ENCODE measurements at regions not wholly inside any gene's neighbourhood (a gene's known extent, or its start where the extent isn't known, plus 50 kb on each side); places are given as distances from the start of the nearest gene placed in this dataset.
"Not testable (repeated sequence)": the region's sequence is repeated elsewhere in the genome, so short reads cannot be mapped to it uniquely, and the experiment has no call there.

DNA sequence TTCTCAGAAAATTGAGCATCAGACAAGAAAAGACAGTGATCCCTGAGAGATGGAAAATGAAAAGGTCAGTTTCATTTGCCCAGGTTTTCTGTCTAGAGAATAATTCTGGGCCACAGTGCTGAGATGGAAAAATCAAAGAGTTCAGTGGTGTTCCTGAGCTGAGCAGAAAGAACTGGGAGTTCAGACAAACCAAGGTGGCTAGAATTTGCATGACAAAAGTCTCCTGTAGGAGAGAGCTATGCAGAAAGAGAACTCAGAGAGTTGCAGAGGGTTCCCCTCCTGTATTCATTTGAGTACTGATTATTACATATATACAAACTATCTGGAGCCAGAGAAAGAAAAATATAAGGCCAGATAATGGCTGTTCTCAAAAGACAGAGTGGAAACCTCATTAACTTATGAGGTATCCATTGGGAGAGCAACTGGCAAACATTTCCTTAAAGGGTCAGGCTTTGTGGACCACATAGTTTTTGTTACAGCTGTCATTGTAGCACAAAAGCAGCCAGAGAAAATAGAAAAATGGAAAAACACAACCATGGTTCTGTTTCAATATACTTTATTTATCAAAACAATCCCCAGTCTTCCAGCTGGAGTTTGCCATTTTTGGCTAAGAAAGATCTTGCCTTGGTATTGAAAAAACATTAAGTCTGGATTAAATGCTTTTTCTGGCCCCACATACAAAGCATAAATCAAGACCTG lies 1004.1 kb downstream of the TBL1XR1 start:
- DNase-seq (ENCODE audit: low spot score), result no peak

DNA sequence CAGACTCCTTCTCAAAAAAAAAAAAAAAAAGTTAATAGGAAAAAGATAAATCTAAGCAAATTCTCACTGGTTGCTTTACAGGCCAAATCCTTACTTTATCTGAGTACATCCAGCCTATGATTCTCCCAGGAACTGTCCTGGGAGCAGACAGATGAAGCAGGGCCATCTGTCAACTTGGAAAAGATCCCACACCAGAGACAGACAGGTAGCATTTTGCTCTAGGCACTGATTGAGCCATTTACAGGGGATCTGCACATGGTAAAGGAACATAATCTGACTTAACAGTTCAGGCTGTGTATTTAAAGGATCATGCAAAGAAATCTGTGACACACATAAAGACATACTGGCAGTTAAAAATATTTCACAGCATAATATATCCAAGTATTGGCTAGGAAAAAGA lies 1006.5 kb downstream of the TBL1XR1 start:
- DNase-seq (ENCODE audit: low spot score), result no peak

DNA sequence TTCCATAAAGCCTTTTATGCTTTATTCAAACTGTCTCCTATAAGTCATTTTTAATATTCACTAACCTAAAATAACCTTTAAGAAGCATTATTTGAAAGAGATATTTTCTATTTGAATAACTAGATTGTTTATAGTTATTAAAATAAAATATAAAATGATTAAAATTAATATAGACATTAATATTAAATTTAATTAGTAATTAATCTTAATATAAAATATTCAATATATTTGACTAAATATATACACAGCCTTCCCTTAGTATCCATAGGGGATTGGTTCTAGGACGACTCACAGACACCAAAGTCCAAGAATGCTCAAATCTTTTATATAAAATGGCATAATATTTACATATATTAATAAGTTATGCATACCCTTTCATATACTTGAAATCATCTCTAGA lies 1014.1 kb downstream of the TBL1XR1 start:
- DNase-seq (ENCODE audit: low spot score), result no peak

DNA sequence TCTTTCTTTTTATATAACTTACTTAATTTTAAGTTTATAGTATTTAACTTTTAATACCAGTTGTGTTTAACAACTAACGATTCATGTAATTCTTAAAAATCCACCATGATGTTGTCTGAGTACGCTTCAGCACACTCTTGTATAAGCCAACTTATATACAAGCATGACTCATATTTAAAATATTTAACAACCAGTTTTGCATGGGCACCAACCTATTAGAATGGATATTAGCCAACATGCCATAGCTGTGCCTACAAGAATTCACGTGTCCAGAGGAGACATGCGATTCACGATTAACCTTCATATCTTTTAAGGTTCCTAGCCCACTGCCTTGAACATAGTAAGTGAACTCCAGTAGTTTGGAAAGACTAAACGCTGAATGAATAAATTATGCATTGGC lies 1023.2 kb downstream of the TBL1XR1 start:
- DNase-seq (ENCODE audit: low spot score), result no peak

DNA sequence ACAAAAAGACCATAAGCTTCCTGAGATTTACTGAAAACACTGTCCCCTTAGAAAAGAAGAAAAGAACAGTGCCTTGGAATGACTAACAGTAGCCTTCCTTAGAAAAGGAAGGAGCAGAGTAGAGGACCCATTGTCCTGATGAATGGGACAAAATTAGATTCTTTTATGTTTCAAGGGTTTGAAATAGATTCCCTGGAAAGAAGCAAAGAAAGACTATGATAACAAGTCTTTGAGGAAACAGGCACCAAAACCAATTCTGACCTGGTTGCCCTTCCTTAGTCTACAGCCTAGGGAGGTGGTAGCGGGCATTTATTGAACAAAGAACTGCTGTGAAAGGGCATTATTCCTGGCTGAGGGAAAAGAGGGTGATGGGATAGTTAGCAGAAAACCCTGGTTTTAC lies 1024.8 kb downstream of the TBL1XR1 start:
- no peak for DNase-seq (ENCODE audit: low spot score)

DNA sequence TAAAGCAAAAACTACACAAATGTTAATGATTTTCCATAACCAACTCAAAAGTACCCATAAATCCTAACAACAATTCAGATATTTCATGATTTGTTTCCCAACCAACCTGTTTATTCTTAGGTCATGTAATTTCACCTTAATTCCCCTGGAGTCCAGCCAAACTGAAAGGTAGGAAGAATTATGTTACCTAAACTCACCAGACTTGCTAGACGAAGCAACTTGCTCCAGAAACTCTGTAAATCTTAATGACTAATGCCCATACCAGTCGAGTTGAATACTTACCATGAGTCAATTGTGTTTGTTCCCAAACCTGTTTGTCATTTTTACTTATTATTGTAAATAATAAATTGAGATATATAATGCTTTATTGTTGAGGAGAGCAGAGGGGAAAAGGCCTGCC lies 1030.0 kb downstream of the TBL1XR1 start:
- peak; percentile 48 for DNase-seq (ENCODE audit: low spot score)

DNA sequence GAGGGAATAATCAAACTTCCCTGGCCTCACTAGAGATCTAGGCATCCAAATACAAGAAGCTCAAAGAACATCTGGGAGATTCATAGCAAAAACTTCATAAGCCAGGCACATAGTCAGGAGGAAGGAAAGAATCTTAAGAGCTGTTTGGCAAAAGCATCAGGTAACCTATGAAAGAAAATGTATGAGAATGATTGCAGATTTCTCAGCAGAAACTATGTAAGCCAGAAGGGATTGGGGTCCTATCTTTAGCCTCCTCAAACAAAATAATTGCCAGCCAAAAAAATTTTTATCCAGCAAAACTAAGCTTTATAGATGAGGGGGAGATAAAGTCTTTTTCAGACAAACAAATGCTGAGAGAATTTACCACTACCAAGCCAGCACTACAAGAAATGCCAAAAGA lies 1036.3 kb downstream of the TBL1XR1 start:
- DNase-seq (ENCODE audit: low spot score), result no peak

DNA sequence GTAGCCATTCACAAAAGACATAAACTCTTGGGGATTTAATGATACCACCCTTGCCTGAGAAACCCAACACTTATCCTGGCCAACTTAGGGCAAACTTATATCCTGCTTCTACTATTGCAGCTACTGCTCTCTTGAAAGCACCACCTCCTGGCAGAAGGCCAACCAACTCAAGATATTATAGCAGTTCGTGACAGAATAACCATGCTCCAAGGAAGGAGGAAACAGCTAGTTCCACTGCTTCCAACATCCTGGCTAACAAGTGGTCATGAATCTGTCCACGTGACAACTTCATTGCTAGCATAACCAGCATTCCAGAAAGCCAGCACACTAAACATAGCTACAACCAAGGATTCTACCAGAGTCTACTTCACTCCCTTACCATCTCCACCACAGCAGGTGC lies 1037.5 kb downstream of the TBL1XR1 start:
- no peak for DNase-seq (ENCODE audit: low spot score)

DNA sequence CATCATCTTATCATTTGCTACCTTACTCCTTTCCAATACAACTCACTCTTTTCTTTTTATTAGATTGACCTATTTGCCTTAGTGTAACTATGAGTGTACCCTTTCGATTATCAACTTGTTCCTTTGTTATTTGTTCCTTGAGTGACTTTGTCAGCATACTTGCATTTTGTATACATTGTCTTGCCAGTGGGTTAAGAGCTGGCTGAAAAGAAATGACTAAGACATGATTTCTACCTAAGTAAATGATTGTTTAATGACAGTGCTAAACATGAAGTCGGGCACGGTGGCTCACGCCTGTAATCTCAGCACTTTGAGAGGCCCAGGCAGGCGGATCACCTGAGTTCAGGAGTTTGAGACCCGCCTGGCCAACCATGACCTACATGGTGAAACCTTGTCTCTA lies 1042.3 kb downstream of the TBL1XR1 start:
- DNase-seq (ENCODE audit: low spot score), result no peak

DNA sequence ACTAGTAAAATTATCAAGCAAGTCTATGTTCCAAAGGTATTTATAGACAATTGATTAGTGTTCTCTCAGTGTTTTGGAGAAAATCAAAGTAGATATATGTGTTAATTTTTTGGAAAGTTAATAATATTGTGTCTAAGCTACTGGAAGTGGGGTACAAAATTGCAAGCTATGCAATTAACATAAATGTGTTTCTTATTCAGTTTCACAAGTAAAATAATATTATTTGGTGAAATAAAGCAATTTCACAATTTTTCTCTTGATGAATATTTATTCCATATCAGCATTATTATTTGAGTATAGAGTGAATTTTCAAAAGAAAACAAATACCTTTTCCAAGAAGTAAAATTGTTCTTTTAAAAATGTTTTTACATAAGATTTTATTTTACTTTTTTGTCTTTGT lies 1047.7 kb downstream of the TBL1XR1 start:
- DNase-seq (ENCODE audit: low spot score), result no peak

DNA sequence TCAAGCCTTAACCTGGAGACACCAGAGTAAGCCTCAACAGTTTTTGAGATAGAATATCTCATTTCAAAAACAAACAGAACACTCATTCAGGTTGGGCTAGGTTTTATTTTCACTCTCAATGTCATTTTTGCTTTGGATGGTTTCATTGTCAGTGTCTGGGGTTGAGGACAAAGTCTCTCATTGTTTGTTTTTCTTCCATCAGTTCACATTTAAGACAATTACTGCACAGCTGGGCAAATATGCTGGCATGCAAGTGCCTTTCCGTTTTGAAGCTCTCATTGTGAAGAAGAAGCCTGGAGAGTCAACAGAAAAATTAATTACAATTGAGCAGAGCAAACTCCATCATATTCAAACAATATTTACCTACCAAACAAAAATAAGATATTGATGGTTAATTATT lies 1050.0 kb downstream of the TBL1XR1 start:
- no peak for DNase-seq (ENCODE audit: low spot score)

DNA sequence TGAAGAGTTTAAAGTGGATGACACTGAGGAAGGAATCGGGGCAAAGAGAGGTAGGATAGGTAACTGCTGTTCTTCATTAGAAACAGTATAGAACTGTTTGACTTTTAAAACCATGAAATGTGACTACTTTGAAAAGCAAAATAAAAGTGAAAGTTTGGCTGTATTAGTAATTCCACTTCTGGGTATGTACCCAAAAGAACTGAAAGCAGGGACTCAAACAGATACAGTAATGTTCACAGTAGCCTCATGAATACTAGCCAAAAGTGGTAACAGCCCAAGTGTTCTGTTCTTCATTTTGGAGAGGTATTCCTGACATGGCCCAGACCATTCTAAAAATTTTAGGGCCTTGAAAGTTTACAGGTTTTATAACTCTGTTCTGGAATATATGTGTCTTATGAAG lies 1055.4 kb downstream of the TBL1XR1 start:
- no peak for DNase-seq (ENCODE audit: low spot score)

DNA sequence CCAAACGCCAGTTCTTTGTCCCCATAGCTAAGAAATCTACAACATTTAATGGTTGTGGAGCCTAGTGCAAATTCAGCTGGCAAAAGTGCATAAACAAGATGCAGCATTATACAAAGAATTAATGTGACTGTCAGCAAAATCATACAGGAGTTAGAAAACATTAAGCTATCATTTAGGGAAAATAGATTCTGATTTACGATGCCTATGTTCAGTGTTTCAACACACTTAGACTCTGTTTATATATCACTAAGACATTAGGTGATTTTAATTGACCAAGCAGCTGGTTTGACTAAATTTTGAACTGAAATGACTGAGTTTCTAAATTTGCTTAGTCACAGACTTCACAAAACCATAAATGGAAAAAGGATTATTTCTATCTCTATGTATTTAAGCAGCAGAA lies 1076.8 kb downstream of the TBL1XR1 start:
- no peak for DNase-seq (ENCODE audit: low spot score)

DNA sequence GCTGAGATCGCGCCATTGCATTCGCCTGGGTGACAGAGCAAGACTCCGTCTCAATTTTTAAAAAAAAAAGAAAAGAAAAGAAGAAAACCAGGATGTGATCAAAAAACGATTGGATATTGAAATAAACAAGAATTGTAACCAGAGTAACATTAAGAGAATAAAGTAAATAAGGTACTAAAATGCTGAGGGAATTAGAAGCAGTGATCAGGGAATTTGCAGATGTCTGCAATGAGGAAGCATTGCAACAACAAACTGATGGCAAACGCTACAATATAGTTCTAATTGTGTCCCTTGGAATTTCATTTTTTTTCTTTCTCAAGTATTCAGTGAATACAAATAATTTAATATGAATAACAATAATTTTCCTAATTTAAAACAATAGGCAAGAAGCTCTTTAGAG lies 1077.5 kb downstream of the TBL1XR1 start:
- no peak for DNase-seq (ENCODE audit: low spot score)

DNA sequence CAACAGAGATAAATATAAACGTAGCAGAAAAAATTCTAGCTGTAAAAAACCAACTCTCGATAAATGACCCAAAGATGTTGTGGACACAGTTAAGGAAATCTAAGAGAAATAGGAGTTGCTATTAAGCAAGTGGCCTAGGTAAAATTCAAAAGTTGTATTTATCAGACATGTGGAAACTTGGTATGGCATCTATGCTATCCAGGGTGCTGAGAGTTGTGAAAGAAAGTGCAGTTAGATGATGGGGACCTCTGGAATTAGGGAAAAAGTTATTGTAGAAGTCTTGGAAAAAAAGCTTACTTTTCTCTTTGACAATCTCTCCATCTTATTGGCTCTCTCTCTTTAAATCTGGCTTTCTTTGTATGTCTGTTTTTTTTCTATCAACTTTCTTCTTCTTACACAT lies 1090.9 kb downstream of the TBL1XR1 start:
- DNase-seq (ENCODE audit: low spot score), result no peak

DNA sequence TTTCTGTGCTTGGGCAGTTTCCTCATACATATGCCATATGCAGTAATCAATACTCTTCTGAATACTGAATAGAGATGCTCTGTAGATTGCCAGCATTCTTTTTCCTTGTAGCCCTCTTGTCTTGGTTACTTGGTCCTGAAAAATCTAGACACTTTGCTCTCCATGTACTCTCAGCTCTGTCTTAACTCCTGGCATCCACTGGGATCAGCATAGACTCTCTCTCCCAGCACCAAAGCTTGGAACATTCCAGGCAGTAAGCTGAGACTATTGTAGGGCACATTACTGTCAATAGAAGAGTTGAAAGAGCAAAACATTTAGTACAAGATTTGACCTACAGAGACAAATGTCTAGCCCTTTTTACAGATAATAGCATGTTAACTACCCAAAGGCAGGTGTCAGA lies 1100.3 kb downstream of the TBL1XR1 start:
- no peak for DNase-seq (ENCODE audit: low spot score)

DNA sequence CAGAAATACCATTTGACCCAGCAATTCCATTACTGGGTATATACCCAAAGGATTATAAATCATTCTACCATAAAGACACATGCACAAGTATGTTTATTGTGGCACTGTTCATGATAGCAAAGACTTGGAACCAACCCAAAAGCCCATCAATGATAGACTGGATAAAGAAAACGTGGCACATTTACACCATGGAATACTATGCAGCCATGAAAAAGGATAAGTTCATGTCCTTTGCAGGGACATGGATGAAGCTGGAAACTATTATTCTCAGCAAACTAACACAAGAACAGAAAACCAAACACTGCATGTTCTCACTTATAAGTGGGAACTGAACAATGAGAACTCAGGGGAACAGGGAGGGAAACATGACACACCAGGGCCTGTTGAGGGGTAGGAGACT lies 1103.4 kb downstream of the TBL1XR1 start:
- not testable (repeated sequence) for DNase-seq (ENCODE audit: low spot score)

DNA sequence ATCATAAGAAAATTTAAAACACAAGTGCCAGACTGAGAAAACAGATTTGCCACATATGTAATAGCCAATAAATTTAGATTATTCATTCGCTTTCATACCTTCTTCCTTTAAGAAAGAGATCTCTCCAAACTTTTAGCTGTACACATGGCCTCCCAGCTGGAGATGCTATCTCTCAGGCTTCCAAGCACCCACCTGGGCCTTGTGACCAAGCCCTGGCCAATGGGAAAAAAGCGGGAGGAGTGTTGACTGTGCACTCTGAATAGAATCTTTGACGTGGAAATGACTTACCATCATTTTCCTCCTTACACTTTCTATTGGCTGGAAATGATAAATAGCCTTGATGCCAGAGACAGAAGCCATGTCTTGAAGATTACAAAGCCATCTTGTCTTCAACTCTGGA lies 1106.6 kb downstream of the TBL1XR1 start:
- DNase-seq (ENCODE audit: low spot score), result no peak

DNA sequence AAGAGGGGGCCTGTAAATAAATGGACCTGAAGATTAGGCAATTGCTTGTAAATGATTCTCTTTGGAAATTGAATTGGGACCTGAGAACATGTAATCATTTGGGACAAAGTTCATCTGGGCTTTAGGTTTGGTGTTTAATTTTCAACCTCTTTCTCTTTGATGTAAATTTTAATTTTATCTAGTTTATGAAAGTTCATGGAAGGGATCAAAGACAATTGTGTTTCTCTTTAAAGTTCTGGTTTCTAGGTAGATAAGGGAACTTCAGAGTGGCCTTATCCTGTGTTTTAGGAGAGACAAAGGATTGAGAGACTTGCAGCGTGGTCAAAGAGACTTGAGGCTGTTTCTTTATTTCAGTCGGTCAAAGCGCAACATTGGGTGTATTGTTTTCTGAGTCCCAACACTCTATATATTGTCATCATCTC lies 1108.3 kb downstream of the TBL1XR1 start:
- DNase-seq (ENCODE audit: low spot score), result no peak

DNA sequence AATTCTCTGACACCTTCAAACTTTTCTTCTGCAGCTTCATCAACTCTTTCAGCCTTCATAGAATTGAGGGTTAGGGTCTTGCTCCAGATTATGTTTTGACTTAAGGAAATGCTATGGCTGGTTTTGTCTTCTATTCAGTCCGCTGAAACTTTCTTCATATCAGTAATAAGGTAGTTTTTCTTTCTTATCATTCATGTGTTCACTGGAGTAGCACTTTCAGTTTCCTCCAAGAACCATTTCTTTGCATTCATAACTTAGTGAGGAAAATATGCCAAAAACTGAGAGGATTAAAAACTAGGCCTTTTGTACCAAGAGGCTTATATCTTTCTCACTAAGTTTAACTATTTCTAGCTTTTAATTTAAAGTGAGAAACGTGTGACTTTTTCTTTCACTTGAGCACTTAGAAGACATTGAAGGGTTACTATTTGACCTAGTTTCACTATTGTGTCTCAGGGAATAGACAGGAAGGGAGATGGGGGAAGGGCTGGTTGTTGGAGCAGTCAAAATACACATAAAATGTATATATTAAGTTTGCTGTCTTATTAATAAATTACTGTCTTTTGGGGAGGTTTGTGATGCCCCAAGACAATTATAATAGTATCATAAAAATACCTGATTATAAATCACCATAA lies 1110.1 kb downstream of the TBL1XR1 start:
- DNase-seq (ENCODE audit: low spot score), result no peak

DNA sequence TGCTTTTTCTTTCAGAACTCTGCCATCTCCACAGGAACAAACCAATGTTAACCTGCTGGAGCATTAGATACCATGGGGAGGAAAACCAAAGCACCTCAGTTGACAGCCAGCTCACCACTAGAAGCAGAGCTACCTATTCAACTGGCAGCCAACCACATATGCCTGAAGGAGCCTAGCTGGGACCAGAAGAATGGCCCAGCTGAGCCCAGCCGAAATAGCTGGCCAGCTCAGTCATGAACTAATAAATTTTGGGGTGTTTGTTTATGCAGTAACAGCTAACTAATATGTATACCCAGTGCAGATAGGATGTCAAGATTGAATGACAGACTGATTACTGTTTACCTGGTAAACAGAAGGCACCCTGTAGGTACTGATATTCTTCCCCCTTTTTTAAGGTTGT lies 1117.5 kb downstream of the TBL1XR1 start:
- no peak for DNase-seq (ENCODE audit: low spot score)

DNA sequence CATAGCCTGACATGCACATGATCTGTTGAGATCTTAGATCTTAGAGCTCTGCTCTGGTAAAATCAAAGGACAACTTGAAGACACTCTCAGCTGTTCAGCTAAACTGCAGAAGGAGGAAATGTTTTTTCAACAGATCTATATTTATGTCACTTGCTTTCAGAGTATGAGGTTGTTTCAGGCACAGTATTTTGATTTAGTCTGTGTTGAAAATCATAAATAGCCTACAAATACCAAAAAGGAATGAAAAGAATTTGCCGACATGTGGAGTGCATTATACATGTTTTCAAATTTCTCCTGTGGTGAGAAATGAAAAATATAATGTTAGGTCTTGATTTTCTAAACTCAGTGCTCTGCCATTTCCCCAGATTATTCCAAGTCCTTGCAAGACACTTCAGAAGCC lies 1118.4 kb downstream of the TBL1XR1 start:
- DNase-seq (ENCODE audit: low spot score), result no peak

DNA sequence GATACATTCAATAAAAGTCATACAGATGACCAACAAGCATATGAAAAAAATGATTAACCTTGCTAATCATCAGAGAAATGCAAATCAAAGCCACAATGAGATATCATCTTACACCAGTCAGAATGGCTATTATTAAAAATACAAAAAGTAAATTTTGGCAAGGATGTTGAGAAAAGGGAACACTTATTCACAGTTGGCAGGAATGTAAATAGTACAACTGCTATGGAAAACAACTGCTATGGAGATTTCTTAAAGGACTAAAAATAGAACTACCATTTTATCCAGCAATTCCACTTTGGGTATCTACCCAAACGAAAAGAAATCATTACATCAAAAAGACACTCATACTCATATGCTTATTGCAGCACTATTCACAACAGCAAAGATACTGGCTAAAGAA lies 1121.8 kb downstream of the TBL1XR1 start:
- DNase-seq (ENCODE audit: low spot score), result no peak

DNA sequence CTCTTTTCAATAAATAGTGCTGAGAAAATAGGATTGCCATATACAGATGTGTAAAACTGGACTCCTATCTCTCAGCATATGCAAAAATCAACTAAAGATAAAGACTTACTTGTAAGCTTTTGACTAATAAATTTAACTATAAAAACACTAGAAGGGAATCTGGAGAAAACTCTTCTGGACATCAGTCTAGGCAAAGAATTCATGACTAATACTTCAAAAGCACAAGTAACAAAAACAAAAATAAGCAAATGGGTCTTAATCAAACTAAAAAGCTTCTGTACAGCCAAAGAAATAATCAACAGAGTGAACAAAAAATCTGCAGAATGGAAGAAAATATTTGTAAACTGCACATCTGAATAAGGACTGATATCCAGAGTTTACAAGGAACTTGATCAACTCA lies 1122.2 kb downstream of the TBL1XR1 start:
- no peak for DNase-seq (ENCODE audit: low spot score)

Data from ureter (tissue), 1 donor.